ENCODE measurements at regions not wholly inside any gene's neighbourhood (a gene's known extent, or its start where the extent isn't known, plus 50 kb on each side); places are given as distances from the start of the nearest gene placed in this dataset.

DNA sequence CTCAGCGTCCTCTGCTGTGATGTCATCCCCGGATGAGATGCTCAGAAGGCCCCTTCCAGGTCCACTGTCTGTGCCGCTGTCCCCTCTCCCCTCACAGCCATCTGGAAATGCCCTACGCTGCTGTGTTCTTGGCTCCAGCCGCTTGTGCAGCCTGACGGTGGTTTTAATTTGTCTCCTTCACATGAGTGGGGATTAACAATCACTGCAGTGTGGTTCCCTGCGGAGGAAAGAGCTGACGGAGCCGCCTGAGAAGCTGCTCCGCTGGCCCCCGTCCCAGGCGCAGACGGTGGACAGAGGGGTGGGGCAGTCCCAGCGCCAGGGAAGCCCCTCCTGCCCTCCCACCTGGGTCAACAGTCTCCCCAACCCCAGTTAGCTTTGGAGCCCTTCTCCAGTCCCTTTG, 67.5 kb upstream of the PHF21B start:
- DNase-seq: no peak
- Histone ChIP-seq H3K27ac (no peak overlapping the region), H3K36me3 (no peaks in the 10 kb centered on the region), H3K9me3 (no peaks in the 10 kb centered on the region), H3K27me3 (peaks cover 0 to 64% (median 19%) of the 10 kb centered on the region in 9 donors), H3K4me3 (no peak overlapping the region), H3K4me1 (no peaks in the 10 kb centered on the region)
- 59 to 71% (median 65%) methylated on average over 7 to 14 of the region's 14 CpGs for WGBS, 4 donors
- no peak for ATAC-seq
- intact Hi-C loops (cut with DNase I): no loop called here
- no peak for TF ChIP-seq CTCF (IDR thresholded peaks at IDR 0.05)
- no peak for TF ChIP-seq POLR2A (IDR thresholded peaks at IDR 0.05)

DNA sequence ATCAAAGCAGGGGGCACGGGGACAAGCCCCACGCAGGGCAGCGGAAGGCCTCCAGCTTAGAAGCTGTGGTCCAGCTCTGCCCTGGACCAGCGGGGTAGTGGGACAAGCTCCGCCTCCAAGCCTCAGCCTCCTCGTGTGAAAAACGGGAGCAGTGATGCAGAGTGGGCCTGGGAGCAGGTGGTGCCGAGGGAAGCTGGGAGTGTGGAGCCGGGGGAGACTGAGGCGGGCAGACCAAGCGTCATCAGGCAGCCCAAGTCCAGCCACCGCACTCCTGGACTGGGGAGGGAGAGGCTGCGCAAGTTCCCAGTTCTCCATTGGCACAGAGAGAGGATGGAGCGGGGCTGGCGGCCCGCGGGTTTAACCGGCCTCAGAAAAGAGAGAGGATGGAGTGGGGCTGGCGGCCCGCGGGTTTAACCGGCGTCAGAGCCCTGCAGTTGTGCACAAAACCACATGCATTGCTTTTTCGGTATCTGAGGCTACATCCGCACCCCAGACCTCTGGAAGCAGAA, 68.1 kb upstream of the PHF21B start:
- intact Hi-C loops (cut with DNase I): no loop called here
- no peak for ATAC-seq
- H3K9me3 ChIP-seq: no peaks in the 10 kb centered on the region
- H3K36me3 ChIP-seq: no peaks in the 10 kb centered on the region
- H3K27me3 ChIP-seq: peaks cover 0 to 64% (median 20%) of the 10 kb centered on the region in 9 donors
- H3K27ac ChIP-seq: no peak overlapping the region
- no peaks in the 10 kb centered on the region for H3K4me1 ChIP-seq
- 24 to 63% (median 41%) methylated on average over 12 to 25 of the region's 25 CpGs for WGBS, 4 donors
- no peak overlapping the region for H3K4me3 ChIP-seq
- DNase-seq: no peak
- TF ChIP-seq CTCF (IDR thresholded peaks at IDR 0.05): no peak
- TF ChIP-seq POLR2A (IDR thresholded peaks at IDR 0.05): no peak

GRCh38 chr22:45082795-45083194, 73.0 kb upstream of the PHF21B start:
- DNase-seq: no peak
- Histone ChIP-seq H3K36me3 (no peaks in the 10 kb centered on the region), H3K27me3 (peaks cover 0 to 58% (median 17%) of the 10 kb centered on the region in 9 donors), H3K4me1 (no peaks in the 10 kb centered on the region), H3K9me3 (no peaks in the 10 kb centered on the region), H3K27ac (no peak overlapping the region), H3K4me3 (no peak overlapping the region)
- TF ChIP-seq CTCF (IDR thresholded peaks at IDR 0.05) (no peak), POLR2A (IDR thresholded peaks at IDR 0.05) (no peak)
- WGBS, 4 donors: 29 to 46% (median 30%) methylated on average over 8 to 9 of the region's 9 CpGs
- intact Hi-C loops (cut with DNase I): no loop called here
- no peak for ATAC-seq

- TF ChIP-seq CTCF (IDR thresholded peaks at IDR 0.05): no peak
- no peak for TF ChIP-seq POLR2A (IDR thresholded peaks at IDR 0.05)
- no peaks in the 10 kb centered on the region for H3K9me3 ChIP-seq
- intact Hi-C loops (cut with DNase I): no loop called here
- ATAC-seq: no peak
- H3K4me1 ChIP-seq: no peaks in the 10 kb centered on the region
- no peak overlapping the region for H3K27ac ChIP-seq
- H3K36me3 ChIP-seq: no peaks in the 10 kb centered on the region
- 75 to 84% (median 81%) methylated on average over 6 of the region's 6 CpGs for WGBS, 4 donors
- H3K27me3 ChIP-seq: peaks cover 0 to 57% (median 17%) of the 10 kb centered on the region in 9 donors
- H3K4me3 ChIP-seq: no peak overlapping the region
- DNase-seq: no peak
Measured at GRCh38 chr22:45083659-45084305, 74.0 kb upstream of the PHF21B start.

Data from heart left ventricle (tissue), 16 donors.